ENCODE measurements at regions not wholly inside any gene's neighbourhood (a gene's known extent, or its start where the extent isn't known, plus 50 kb on each side); places are given as distances from the start of the nearest gene placed in this dataset.
A peak's percentile ranks its signal among the peaks of the same experiment; 100 is the strongest.

GRCh38 chr3:31242026-31242960 is 290.4 kb upstream of the STT3B start:
- H3K27ac ChIP-seq = no peak overlapping the region
- DNase-seq (ENCODE audit: low spot score) = no peak
- TF ChIP-seq, protein P1, sequence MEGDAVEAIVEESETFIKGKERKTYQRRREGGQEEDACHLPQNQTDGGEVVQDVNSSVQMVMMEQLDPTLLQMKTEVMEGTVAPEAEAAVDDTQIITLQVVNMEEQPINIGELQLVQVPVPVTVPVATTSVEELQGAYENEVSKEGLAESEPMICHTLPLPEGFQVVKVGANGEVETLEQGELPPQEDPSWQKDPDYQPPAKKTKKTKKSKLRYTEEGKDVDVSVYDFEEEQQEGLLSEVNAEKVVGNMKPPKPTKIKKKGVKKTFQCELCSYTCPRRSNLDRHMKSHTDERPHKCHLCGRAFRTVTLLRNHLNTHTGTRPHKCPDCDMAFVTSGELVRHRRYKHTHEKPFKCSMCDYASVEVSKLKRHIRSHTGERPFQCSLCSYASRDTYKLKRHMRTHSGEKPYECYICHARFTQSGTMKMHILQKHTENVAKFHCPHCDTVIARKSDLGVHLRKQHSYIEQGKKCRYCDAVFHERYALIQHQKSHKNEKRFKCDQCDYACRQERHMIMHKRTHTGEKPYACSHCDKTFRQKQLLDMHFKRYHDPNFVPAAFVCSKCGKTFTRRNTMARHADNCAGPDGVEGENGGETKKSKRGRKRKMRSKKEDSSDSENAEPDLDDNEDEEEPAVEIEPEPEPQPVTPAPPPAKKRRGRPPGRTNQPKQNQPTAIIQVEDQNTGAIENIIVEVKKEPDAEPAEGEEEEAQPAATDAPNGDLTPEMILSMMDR (conservative IDR thresholded peaks at IDR 0.05; ENCODE audit: low read depth) = no peak
- ChIA-PET POLR2A (ENCODE audit: low non-redundant PET) (no interaction called here), CTCF (no interaction called here)

GRCh38 chr3:31244929-31245817 is 287.6 kb upstream of the STT3B start:
- CTCF ChIA-PET = interaction anchor here (0.6 kb wide), 3 partner anchors 9 to 285 kb away, joined by 3 to 9 read pairs (median 3); no protein-coding TSS in a partner anchor
- DNase-seq (ENCODE audit: low spot score) = no peak
- TF ChIP-seq, protein P1 (conservative IDR thresholded peaks at IDR 0.05; ENCODE audit: low read depth) = no peak
- POLR2A ChIA-PET (ENCODE audit: low non-redundant PET) = no interaction called here
- no peak overlapping the region for H3K27ac ChIP-seq

DNA sequence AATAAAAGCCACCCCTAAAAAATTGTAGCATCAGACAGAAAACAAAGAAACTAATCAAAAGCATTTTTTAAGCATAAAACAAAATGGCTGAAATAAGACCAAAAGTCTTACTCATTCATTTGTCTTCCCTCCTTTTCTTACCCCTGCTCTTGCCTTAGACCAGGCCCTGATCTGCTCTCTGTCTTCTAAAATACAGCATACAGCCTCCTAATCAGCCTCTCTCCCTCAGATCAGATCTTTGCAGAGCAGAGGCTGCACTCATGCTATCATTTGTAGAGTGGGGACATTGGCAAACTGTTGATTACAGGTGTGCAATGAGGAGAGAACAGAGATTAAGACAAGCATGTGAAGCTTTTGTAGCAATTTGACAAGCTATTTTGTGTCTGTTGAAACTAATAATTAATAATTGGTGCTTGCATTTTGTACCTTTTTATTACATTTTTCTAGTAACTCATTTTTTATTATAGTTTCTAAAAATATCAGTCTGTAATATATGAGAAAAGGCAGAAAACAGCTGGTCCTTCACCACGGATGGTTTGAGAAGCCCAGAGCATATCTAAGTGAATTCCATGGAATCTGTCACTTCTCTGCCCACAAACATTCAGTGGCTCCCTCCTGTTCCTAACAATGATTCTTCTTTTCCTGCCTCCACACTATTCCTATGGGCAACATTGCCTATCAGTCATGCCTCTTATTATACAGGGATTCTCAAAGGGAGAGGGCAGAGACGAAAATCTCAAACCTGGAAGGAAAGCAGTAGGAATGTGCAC is 286.2 kb upstream of the STT3B start:
- ChIA-PET CTCF (interaction anchor here (0.6 kb wide), 1 partner anchor 191 kb away, joined by 9 read pairs; no protein-coding TSS in a partner anchor), POLR2A (ENCODE audit: low non-redundant PET) (no interaction called here)
- no peak overlapping the region for H3K27ac ChIP-seq
- TF ChIP-seq, protein P1 (conservative IDR thresholded peaks at IDR 0.05; ENCODE audit: low read depth) = no peak
- DNase-seq (ENCODE audit: low spot score) = no peak

DNA sequence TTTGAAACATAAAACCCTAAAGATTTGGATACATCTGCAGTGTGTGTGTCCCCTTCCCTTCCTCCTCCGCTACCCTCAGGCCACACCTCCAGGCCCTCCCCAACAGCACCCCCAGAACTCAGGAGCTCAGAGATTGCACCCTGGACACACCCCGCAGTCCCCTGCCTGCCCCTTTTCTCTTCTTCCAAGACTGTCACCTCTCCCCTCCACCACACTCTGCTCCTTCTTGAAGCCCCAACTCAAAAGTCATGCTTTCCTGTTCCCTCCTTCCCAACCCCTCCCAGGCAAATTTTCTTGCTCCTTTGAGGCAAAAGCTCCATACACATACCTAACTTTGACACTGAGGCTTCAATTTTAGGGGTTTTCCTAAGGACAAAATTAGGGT is 285.7 kb upstream of the STT3B start:
- TF ChIP-seq, protein P1 (conservative IDR thresholded peaks at IDR 0.05; ENCODE audit: low read depth) = no peak
- CTCF ChIA-PET = no interaction called here
- no peak for DNase-seq (ENCODE audit: low spot score)
- POLR2A ChIA-PET (ENCODE audit: low non-redundant PET) = no interaction called here
- H3K27ac ChIP-seq = no peak overlapping the region

DNA sequence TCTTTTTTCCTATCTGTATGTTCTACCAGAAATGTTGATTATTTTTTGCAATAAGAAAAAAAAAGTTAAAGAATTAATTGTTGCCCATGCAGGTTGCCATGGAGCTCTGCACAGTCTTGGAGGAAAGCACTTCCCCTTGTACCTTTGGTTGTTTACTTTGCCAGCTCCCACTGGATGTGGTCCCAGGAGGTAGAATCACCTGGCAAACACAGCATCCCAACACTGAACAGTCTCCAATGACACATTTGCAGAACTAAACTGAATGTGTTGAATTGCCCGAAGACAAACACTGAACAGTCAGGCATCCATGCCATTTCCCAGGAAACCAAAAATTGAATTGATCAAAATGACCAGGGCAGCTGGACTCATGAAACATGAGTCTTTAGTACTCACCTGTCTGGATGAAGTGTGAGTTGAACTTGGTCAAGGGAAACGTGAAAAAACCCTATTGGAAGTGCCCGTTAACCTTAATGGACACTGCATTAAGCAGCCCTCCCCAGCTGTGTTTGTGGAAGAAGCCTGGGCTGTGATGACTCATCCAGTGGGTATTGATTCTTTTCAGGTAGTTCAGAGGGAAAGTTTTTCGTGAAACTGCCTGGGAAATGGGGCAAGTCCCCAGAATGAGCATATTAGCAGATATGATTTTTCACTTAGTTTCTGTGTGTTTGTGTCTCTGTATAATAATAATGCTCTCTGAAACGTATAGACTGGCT is 284.7 kb upstream of the STT3B start:
- CTCF ChIA-PET = interaction anchor here (0.6 kb wide), 1 partner anchor 59 kb away, joined by 3 read pairs; no protein-coding TSS in a partner anchor
- TF ChIP-seq, protein P1 (conservative IDR thresholded peaks at IDR 0.05; ENCODE audit: low read depth) = no peak
- H3K27ac ChIP-seq = no peak overlapping the region
- peak; percentile 32 for DNase-seq (ENCODE audit: low spot score)
- POLR2A ChIA-PET (ENCODE audit: low non-redundant PET) = no interaction called here
